ENCODE measurements at regions not wholly inside any gene's neighbourhood (a gene's known extent, or its start where the extent isn't known, plus 50 kb on each side); places are given as distances from the start of the nearest gene placed in this dataset.

- Histone ChIP-seq H3K27ac (no peak overlapping the region), H3K9me3 (no peaks in the 10 kb centered on the region), H3K4me1 (no peaks in the 10 kb centered on the region), H3K27me3 (no peaks in the 10 kb centered on the region), H3K36me3 (replicated peaks in 1 of 2; ENCODE audit: insufficient read depth in 1 of 2, low read depth in 2 of 2) (no peaks in the 10 kb centered on the region), H3K4me3 (no peak overlapping the region)
- TF ChIP-seq, protein P1, sequence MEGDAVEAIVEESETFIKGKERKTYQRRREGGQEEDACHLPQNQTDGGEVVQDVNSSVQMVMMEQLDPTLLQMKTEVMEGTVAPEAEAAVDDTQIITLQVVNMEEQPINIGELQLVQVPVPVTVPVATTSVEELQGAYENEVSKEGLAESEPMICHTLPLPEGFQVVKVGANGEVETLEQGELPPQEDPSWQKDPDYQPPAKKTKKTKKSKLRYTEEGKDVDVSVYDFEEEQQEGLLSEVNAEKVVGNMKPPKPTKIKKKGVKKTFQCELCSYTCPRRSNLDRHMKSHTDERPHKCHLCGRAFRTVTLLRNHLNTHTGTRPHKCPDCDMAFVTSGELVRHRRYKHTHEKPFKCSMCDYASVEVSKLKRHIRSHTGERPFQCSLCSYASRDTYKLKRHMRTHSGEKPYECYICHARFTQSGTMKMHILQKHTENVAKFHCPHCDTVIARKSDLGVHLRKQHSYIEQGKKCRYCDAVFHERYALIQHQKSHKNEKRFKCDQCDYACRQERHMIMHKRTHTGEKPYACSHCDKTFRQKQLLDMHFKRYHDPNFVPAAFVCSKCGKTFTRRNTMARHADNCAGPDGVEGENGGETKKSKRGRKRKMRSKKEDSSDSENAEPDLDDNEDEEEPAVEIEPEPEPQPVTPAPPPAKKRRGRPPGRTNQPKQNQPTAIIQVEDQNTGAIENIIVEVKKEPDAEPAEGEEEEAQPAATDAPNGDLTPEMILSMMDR (IDR thresholded peaks at IDR 0.05), result no peak
- no peak for TF ChIP-seq POLR2A (IDR thresholded peaks at IDR 0.05)
- DNase-seq (no peak), ATAC-seq (no peak)
- intact Hi-C loops (cut with DNase I), result no loop called here
- WGBS, 2 donors, result 54 to 64% methylated on average over 5 of the region's 5 CpGs
Measured at GRCh38 chr11:130622141-130622542, 173.7 kb downstream of the ADAMTS15 start.

GRCh38 chr11:130623670-130624668 is 175.5 kb downstream of the ADAMTS15 start:
- TF ChIP-seq, protein P1 (IDR thresholded peaks at IDR 0.05), result no peak
- no peak for TF ChIP-seq POLR2A (IDR thresholded peaks at IDR 0.05)
- DNase-seq, result no peak
- H3K4me3 ChIP-seq, result no peak overlapping the region
- WGBS, 2 donors, result 56 to 65% methylated on average over 8 of the region's 8 CpGs
- H3K27ac ChIP-seq, result no peak overlapping the region
- no peaks in the 10 kb centered on the region for H3K36me3 ChIP-seq (replicated peaks in 1 of 2; ENCODE audit: insufficient read depth in 1 of 2, low read depth in 2 of 2)
- H3K27me3 ChIP-seq, result no peaks in the 10 kb centered on the region
- intact Hi-C loops (cut with DNase I), result no loop called here
- no peaks in the 10 kb centered on the region for H3K9me3 ChIP-seq
- no peaks in the 10 kb centered on the region for H3K4me1 ChIP-seq
- ATAC-seq, result no peak

GRCh38 chr11:130624971-130625544 is 176.6 kb downstream of the ADAMTS15 start:
- H3K27ac ChIP-seq, result no peak overlapping the region
- DNase-seq (no peak), ATAC-seq (no peak)
- WGBS, 2 donors, result 85 to 87% methylated on average over 11 of the region's 11 CpGs
- no peaks in the 10 kb centered on the region for H3K4me1 ChIP-seq
- H3K9me3 ChIP-seq, result no peaks in the 10 kb centered on the region
- intact Hi-C loops (cut with DNase I), result no loop called here
- no peak overlapping the region for H3K4me3 ChIP-seq
- H3K36me3 ChIP-seq (replicated peaks in 1 of 2; ENCODE audit: insufficient read depth in 1 of 2, low read depth in 2 of 2), result no peaks in the 10 kb centered on the region
- H3K27me3 ChIP-seq, result no peaks in the 10 kb centered on the region
- TF ChIP-seq POLR2A (IDR thresholded peaks at IDR 0.05), result no peak
- TF ChIP-seq, protein P1 (IDR thresholded peaks at IDR 0.05), result no peak

GRCh38 chr11:130625578-130626306 is 177.3 kb downstream of the ADAMTS15 start:
- no peaks in the 10 kb centered on the region for H3K4me1 ChIP-seq
- TF ChIP-seq, protein P1 (IDR thresholded peaks at IDR 0.05), result no peak
- TF ChIP-seq POLR2A (IDR thresholded peaks at IDR 0.05), result no peak
- no peak overlapping the region for H3K27ac ChIP-seq
- 65 to 67% methylated on average over 15 of the region's 15 CpGs for whole genome bisulfite sequencing, 2 donors
- H3K9me3 ChIP-seq, result no peaks in the 10 kb centered on the region
- ATAC-seq, result no peak
- no peak overlapping the region for H3K4me3 ChIP-seq
- no peaks in the 10 kb centered on the region for H3K36me3 ChIP-seq (replicated peaks in 1 of 2; ENCODE audit: insufficient read depth in 1 of 2, low read depth in 2 of 2)
- no peaks in the 10 kb centered on the region for H3K27me3 ChIP-seq
- intact Hi-C loops (cut with DNase I), result no loop called here
- DNase-seq, result no peak
